MM.1S (cell line): ENCODE measurements at regions not wholly inside any gene's neighbourhood (a gene's known extent, or its start where the extent isn't known, plus 50 kb on each side); places are given as distances from the start of the nearest gene placed in this dataset.

Source experiments
- DNase-seq: peaks from one replicate; pipeline ENCODE4 v3.0.0-alpha.2; 2015
- H2AFZ ChIP-seq: fragments of 300-600 bp; sonication (generic); 2 replicates; pipeline ENCODE4 v1.6.0; 2016; ENCODE audit warnings: antibody characterized with exemption, low read length
- H3F3A ChIP-seq: fragments of 300-600 bp; sonication (generic); 2 replicates; pipeline ENCODE4 v1.6.1; 2016; ENCODE audit warnings: mild to moderate bottlenecking, antibody characterized with exemption, low read length, moderate library complexity, mixed read lengths; ENCODE audit not compliant: insufficient read depth
- H3K27ac ChIP-seq: fragments of 300-600 bp; sonication (generic); 2 replicates; pipeline ENCODE4 v1.5.1; 2016; ENCODE audit warnings: mild to moderate bottlenecking, low read length
- H3K27me3 ChIP-seq: fragments of 300-600 bp; sonication (generic); replicated peaks from 2 replicates; pipeline ENCODE4 v1.6.0; 2016; ENCODE audit warnings: low read length; ENCODE audit not compliant: insufficient read depth
- H3K36me3 ChIP-seq: fragments of 300-600 bp; sonication (generic); replicated peaks from 2 replicates; pipeline ENCODE4 v1.6.1; 2016; ENCODE audit warnings: mild to moderate bottlenecking, low read length, mixed read lengths; ENCODE audit not compliant: insufficient read depth
- H3K4me1 ChIP-seq: fragments of 300-600 bp; sonication (generic); 2 replicates; pipeline ENCODE4 v1.6.1; 2016; ENCODE audit warnings: low read length, mixed read lengths
- H3K4me2 ChIP-seq: fragments of 300-600 bp; sonication (generic); 2 replicates; pipeline ENCODE4 v1.6.0; 2016; ENCODE audit warnings: low read depth, low read length
- H3K4me3 ChIP-seq: fragments of 300-600 bp; sonication (generic); 2 replicates; pipeline ENCODE4 v1.5.1; 2016; ENCODE audit warnings: low read length, mixed read lengths
- H3K79me2 ChIP-seq: fragments of 300-600 bp; sonication (generic); 2 replicates; pipeline ENCODE4 v1.6.1; 2016; ENCODE audit warnings: mixed run types, low read length, mixed read lengths
- H3K9ac ChIP-seq: fragments of 300-600 bp; sonication (generic); 2 replicates; pipeline ENCODE4 v1.6.1; 2016; ENCODE audit warnings: low read length, mixed read lengths
- H3K9me2 ChIP-seq: fragments of 300-600 bp; sonication (generic); replicated peaks from 2 replicates; pipeline ENCODE4 v1.6.1; 2016; ENCODE audit warnings: mild to moderate bottlenecking, low read length, mixed read lengths; ENCODE audit not compliant: insufficient read depth
- H3K9me3 ChIP-seq: fragments of 300-600 bp; sonication (generic); replicated peaks from 2 replicates; pipeline ENCODE4 v1.6.1; 2016; ENCODE audit warnings: mild to moderate bottlenecking, low read length, mixed read lengths; ENCODE audit not compliant: insufficient read depth
- H4K20me1 ChIP-seq: fragments of 300-600 bp; sonication (generic); 2 replicates; pipeline ENCODE4 v1.6.1; 2016; ENCODE audit warnings: mild to moderate bottlenecking, low read length, moderate library complexity, mixed read lengths; ENCODE audit not compliant: insufficient read depth
- CTCF ChIP-seq: fragments of 300-600 bp; sonication (generic); IDR thresholded peaks from 2 replicates; pipeline ENCODE4 v1.5.1; 2016; ENCODE audit warnings: antibody characterized with exemption, low read length, mixed read lengths
- EZH2 ChIP-seq: fragments of 300-600 bp; sonication (generic); optimal IDR thresholded peaks from 2 replicates; pipeline ENCODE3; 2017; ENCODE audit warnings: low read depth, mild to moderate bottlenecking, antibody characterized with exemption, low read length, mixed read lengths
- EZH2phosphoT487 ChIP-seq: fragments of 300-600 bp; sonication (generic); IDR thresholded peaks from 2 replicates; pipeline ENCODE4 v1.6.1; 2018; ENCODE audit warnings: antibody characterized with exemption, low read length

DNA sequence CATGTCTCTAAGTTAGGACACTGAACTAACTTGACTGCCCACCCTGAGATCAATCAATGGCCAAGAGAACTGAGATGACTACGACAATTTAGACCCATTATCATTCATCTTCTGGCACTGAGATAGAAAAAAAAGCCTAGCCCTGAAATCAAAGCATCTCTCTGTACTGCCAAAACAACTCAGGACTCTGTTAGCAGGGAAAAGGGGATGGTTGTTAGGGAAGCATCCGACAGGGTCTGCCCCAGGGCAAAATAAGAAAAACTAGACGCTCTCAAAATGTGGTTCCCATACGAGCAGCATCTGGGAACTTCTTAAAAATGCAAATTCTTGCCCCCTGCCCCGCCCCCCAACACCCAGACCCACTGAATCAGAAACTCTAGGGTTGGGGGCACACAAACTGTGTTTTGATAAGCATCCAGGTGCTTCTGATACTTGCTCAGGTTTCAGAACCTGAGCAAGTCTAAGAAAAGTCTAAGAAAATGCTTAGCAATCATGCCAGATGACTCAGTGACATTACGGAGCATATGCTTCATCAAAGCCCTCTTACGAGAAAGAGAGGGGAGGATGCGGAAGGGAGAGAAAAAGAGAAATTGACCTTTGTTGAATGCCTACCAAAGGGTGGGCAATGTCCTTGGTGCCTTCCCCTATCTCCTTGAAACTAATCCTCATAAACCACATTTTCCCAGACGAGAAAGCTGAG is 172.8 kb upstream of the HES1 start:
- no peaks in the 10 kb centered on the region for H3K27me3 ChIP-seq
- H3K79me2 ChIP-seq = no peaks in the 10 kb centered on the region
- H3K36me3 ChIP-seq = no peaks in the 10 kb centered on the region
- peak overlapping the region; percentile 67 for H3K27ac ChIP-seq
- peaks cover 8% of the 10 kb centered on the region for H3F3A ChIP-seq
- peak overlapping the region; percentile 59 for H3K4me2 ChIP-seq
- no peaks in the 10 kb centered on the region for H3K9me3 ChIP-seq
- no peaks in the 10 kb centered on the region for H3K9me2 ChIP-seq
- peak overlapping the region; percentile 43 for H2AFZ ChIP-seq
- peak; percentile 97 for DNase-seq
- peak overlapping the region; percentile 9; the same call in 1 of the 2 replicates for H3K9ac ChIP-seq
- no peaks in the 10 kb centered on the region for H4K20me1 ChIP-seq
- peaks cover 30% of the 10 kb centered on the region for H3K4me1 ChIP-seq
- no peak for TF ChIP-seq CTCF
- no peak for TF ChIP-seq EZH2phosphoT487
- TF ChIP-seq EZH2 = no peak
- peak overlapping the region; percentile 19; the same call in 1 of the 2 replicates for H3K4me3 ChIP-seq

GRCh38 chr3:193963808-193964516 is 172.0 kb upstream of the HES1 start:
- peak overlapping the region; percentile 59 for H3K4me2 ChIP-seq
- no peak for DNase-seq
- H3K79me2 ChIP-seq = no peaks in the 10 kb centered on the region
- H3K27me3 ChIP-seq = no peaks in the 10 kb centered on the region
- peak overlapping the region; percentile 9; the same call in 1 of the 2 replicates for H3K9ac ChIP-seq
- no peak overlapping the region for H2AFZ ChIP-seq
- peaks cover 30% of the 10 kb centered on the region for H3K4me1 ChIP-seq
- peak overlapping the region; percentile 19; the same call in 1 of the 2 replicates for H3K4me3 ChIP-seq
- no peaks in the 10 kb centered on the region for H3K9me3 ChIP-seq
- H3K36me3 ChIP-seq = no peaks in the 10 kb centered on the region
- TF ChIP-seq EZH2 (no peak), EZH2phosphoT487 (no peak)
- H3F3A ChIP-seq = peaks cover 8% of the 10 kb centered on the region
- no peaks in the 10 kb centered on the region for H3K9me2 ChIP-seq
- H4K20me1 ChIP-seq = no peaks in the 10 kb centered on the region
- peak overlapping the region; percentile 67; the same call in 1 of the 2 replicates for H3K27ac ChIP-seq

- Histone ChIP-seq H3K9ac (no peak overlapping the region), H3K27ac (no peak overlapping the region), H3K4me2 (no peak overlapping the region), H4K20me1 (no peaks in the 10 kb centered on the region), H3F3A (peaks cover 8% of the 10 kb centered on the region), H2AFZ (no peak overlapping the region), H3K27me3 (no peaks in the 10 kb centered on the region), H3K4me3 (no peak overlapping the region), H3K36me3 (no peaks in the 10 kb centered on the region), H3K9me2 (no peaks in the 10 kb centered on the region), H3K79me2 (no peaks in the 10 kb centered on the region), H3K4me1 (peaks cover 30% of the 10 kb centered on the region), H3K9me3 (no peaks in the 10 kb centered on the region)
- DNase-seq = no peak
- no peak for TF ChIP-seq EZH2
- no peak for TF ChIP-seq EZH2phosphoT487
- TF ChIP-seq CTCF = no peak
Measured at GRCh38 chr3:193964517-193964880, 171.4 kb upstream of the HES1 start.
